Nucleus accumbens (tissue), 56 donors: ENCODE measurements at regions not wholly inside any gene's neighbourhood (a gene's known extent, or its start where the extent isn't known, plus 50 kb on each side); places are given as distances from the start of the nearest gene placed in this dataset.

Experiments
- DNase-seq, 56 donors: peaks; one replicate each; lab custom pipeline; 2025; lab: John Stamatoyannopoulos, UW

DNA sequence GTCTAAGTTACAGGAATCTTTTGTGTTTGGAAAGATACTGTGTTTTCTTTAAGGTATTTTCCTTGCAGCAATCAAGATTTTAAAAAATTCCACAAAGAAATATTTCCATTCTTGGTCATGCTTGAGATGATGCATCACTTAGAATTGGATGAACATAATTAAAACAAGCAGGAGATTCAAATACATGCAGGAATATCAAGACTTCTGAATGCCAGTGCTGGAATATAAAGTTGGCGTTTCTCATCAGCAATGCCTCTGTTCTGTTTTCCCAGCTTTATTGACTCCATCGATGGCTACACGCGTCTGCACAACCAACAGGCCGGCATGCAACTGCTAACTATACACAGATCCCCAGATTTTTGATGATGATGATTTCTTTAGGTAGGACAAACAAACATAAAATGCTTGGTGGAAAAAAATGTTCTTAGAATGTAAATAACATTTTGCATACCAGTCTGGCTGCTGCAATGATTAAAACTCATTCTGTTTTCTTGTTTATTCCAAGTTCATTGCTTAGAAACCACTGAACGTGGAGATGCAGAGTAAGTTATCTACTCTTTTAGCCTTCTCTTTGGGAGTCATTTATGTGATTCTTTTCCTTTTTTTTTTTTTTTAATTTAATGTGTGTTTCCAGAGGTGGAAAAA lies 91.3 kb upstream of the FAM171A1 start:
- no peak for DNase-seq

- no peak for DNase-seq
Observed at GRCh38 chr10:15461353-15462108, 90.4 kb upstream of the FAM171A1 start.

DNA sequence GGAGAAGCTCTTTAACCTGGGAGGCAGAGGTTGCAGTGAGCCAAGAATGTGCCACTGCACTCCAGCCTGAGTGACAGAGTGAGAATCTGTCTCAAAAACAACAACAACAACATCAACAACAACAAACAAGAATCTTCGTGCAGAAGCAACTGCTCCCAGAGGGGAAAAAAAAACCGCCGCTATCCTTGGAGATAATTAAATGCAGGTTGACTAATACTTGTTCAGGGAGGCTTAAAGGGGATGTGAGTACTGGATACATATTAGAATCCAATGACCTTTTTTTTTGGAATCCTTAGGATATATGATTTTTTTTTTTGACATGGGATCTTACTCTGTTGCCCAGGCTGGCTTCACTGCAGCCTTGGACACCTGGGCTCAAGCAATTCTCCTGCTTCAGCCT lies 89.6 kb upstream of the FAM171A1 start:
- DNase-seq = no peak

GRCh38 chr10:15459218-15459617 lies 88.1 kb upstream of the FAM171A1 start:
- no peak for DNase-seq

DNA sequence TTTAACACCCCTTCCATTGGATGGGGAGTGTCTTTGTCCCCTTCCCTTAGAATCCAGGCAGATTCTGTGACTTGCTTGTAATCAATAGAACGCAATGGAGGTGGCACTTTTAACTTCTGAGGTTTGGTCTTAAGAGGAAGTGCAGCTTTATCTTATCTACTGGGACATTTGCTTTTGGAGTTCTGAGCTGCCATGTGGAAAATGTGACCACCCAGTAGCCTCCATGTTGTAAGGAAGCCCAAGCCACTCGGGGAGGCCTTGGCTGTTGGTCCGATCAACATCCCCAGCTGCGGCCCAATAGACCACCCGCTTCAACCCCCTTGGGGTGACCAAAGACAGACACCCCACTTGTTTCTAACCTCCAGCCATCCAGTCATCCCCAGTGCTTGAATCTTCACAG lies 86.3 kb upstream of the FAM171A1 start:
- no peak for DNase-seq

DNA sequence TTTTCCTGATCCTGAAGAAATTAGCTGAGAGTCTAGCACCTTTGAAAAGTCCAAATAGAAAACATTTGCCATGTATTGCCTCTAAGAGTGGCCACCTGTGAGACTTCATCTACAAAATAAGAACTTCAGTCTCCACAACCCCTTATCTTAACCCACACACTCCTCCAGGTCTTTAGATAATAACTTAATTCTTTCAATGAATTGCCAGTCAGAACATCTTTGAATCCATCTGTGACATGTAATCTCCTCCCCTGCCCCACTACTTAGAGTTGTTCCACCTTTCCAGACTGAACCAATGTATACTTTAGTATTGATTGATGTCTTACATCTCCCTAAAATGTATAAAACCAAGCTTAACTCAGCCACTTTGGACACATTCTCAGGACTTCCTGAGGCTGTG lies 84.4 kb upstream of the FAM171A1 start:
- no peak for DNase-seq

DNA sequence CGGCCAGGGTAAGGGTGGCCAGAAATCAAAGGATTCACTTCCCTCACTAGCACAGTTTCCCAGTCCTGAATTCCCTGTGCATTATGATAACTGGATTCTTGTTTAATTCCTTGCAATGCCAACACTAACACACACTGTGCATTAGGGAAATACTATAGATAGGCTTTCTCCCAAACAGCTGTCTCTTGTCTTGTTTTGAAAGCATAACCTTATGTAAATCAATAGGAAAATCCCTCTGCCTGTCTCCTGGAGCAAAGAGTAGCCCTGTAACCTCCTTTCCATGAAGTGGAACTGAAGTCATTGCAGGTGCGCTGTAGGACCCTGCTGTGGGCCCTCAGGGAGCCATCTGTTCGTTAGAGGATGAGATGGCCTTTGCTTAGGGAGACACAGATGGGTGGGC lies 82.8 kb upstream of the FAM171A1 start:
- no peak for DNase-seq

GRCh38 chr10:15453457-15453856 lies 82.4 kb upstream of the FAM171A1 start:
- no peak for DNase-seq

GRCh38 chr10:15452545-15452944 lies 81.5 kb upstream of the FAM171A1 start:
- DNase-seq = no peak

DNA sequence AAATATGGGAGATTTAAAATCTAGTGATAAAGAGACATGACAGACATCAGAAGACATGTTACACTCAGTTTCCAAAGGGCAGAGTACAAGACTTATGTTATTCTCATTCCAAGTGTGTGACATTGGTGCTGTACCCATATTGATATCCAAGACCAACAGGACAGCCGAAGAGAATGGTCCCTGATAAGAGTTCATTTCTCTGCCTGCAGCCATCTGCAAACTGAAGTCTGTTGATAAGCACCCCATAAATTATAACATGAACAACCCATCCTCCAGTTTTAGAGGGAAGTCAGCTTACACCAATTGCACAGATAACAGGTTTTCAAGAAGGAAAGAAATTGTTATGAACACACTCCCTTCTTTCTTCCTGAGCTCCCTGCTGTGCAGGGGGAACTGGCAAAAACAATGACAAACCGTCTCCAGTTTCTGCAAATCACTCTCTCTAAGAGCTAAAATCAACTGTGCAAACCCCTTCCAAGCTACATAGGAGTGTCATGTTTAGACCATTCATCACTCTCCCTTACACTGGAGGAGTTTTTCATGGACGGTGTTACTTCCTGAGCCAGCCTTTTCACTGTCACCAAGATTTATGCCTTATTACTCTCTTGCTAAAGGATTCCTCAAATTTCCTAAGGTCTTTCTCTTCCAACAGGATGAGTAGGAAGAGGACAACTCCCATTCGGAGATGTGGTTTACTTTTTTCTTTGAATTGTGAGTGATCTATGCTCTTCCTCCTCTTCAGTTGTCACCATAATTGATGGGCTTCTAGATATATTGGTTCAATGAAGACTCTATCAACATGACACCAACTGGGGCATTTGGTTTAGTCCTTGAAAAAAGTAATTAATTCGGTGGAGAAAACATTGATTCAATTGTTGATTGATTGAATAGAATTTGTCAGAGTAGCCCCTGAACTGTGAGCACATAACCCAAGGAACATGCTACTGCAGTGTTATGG lies 80.3 kb upstream of the FAM171A1 start:
- no peak for DNase-seq

- no peak for DNase-seq
Observed at GRCh38 chr10:15448598-15448997, 77.5 kb upstream of the FAM171A1 start.

- no peak for DNase-seq
Observed at GRCh38 chr10:15445006-15445390, 73.9 kb upstream of the FAM171A1 start.

- no peak for DNase-seq
Observed at GRCh38 chr10:15444105-15445005, 73.3 kb upstream of the FAM171A1 start.

DNA sequence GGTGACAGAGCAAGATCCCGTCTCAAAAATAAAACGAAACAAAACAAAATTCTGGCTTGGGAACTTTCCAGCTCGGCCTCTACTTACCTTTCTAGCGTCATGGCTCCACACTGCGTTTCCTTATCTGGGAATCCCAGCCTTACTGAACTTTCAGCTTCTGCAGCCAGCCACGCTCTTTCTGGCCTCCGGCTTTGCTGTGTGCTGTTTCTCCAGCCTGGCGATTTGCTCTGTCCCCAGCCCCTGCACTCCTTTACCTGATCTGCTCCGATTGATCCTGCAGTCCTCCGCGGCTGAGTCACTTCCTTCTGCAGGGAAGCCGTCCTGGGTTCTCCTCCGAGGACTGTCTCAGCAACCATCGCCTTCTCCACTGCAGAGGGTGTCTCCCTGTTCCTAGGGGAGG lies 71.0 kb upstream of the FAM171A1 start:
- no peak for DNase-seq

DNA sequence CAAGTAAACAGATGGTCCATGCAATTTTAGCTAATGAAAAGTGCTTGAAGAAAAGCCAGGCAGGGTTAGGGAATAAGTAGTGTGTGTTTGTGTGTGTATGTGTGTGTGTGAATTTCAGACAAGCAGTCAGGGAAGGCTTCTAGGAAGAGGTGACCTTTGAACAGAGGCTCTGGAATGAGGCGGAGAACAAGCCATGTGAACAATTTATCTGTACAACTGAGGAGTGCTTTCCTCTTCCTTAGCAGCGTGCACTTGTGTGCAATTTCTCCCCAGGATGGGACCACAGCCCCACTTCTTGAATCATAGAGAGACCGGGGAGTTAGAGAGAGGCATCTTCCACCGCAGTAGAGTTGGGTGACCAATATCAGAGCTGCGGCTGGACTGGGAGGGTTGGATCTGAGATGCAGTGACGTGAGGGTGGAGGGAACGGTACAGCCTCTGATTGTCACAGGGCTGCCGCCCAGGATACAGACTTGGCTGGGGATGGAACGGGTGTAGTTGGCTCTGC lies 69.2 kb upstream of the FAM171A1 start:
- DNase-seq = no peak

- DNase-seq = peak in 1 of 56 donors; percentile 4
Observed at GRCh38 chr10:15439341-15439842, 68.3 kb upstream of the FAM171A1 start.

GRCh38 chr10:15436696-15437095 lies 65.6 kb upstream of the FAM171A1 start:
- DNase-seq = no peak

DNA sequence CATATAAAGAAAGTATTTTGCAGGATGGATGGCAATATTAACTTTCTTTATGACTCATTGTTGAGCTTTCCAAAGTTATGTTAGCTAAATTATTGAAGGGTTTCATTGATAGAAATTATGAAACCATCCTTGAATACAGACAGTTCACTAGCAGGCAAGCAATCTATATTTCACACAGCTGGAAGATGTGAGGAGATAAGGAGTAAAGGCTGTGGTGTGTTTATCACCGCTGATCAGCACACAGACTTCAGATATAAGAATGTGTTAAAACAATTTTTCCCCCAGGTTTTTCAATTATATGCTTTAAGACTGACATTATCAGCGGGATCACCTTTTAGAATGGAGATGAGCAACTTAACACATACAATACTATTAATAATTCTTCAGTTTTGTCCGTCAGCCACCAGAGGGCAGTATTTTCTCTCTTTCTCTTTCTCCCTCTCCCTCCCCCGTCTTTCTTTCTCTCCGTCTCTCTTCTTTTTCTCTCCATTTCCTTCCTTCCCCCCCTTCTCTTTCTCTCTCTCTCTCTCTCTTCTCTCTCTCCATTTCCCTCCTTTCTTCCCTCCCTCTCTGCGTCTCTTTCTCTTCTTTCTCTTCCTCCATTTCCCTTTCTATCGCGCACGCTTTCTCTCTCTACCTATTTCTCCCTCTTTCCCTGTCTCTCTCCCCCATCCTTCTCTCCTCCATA lies 62.9 kb upstream of the FAM171A1 start:
- DNase-seq = peak in 7 of 56 donors; percentile 2 to 40 (median 10)

GRCh38 chr10:15432266-15432665 lies 61.2 kb upstream of the FAM171A1 start:
- no peak for DNase-seq
